ENCODE measurements at regions not wholly inside any gene's neighbourhood (a gene's known extent, or its start where the extent isn't known, plus 50 kb on each side); places are given as distances from the start of the nearest gene placed in this dataset.
"Not testable (repeated sequence)": the region's sequence is repeated elsewhere in the genome, so short reads cannot be mapped to it uniquely, and the experiment has no call there.

DNA sequence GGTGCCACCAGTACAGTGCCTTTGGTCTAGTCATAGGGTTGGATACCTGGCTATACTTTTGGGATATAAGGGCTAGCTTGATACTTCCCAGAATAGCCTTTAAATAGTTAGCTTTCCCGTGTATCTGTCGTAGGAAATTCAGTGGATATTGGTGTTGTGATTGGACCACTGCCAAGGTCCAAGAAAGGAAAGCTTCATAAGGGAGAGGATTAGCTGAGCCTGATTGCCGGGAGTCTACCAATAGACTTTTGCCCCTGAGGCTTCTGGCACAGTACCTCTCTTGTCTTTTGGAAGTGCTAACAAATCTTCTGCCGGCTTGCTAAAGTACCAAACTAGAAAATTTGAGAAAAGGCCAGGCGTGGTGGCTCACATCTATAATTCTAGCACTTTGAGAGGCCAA is 61.1 kb upstream of the XIST start:
- Mint-ChIP-seq H3K27ac (ENCODE audit: unreplicated experiment) (no peak overlapping the region), H3K27me3 (ENCODE audit: low read depth, unreplicated experiment) (no peaks in the 10 kb centered on the region), H3K4me1 (ENCODE audit: low read depth, unreplicated experiment) (peaks cover 25% of the 10 kb centered on the region), H3K36me3 (ENCODE audit: low read depth, unreplicated experiment) (no peaks in the 10 kb centered on the region), H3K9me3 (ENCODE audit: unreplicated experiment) (no peaks in the 10 kb centered on the region), H3K4me3 (ENCODE audit: unreplicated experiment) (no peak overlapping the region)
- Histone ChIP-seq H3K79me2 (ENCODE audit: insufficient read depth, low read length) (no peaks in the 10 kb centered on the region), H3K36me3 (ENCODE audit: insufficient read depth, low read length) (no peaks in the 10 kb centered on the region), H2AFZ (ENCODE audit: low read depth, low read length) (no peak overlapping the region), H3K27me3 (ENCODE audit: insufficient read depth, low read length) (no peaks in the 10 kb centered on the region), H3K9me3 (ENCODE audit: insufficient read depth, low read depth, low read length) (no peaks in the 10 kb centered on the region), H3K9ac (ENCODE audit: low read length) (no peak overlapping the region), H3K27ac (ENCODE audit: low read depth, low read length) (no peak overlapping the region), H3K4me2 (ENCODE audit: low read length) (peak overlapping the region; percentile 22), H3K4me1 (ENCODE audit: insufficient read depth, low read length) (peaks cover 23% of the 10 kb centered on the region), H4K20me1 (ENCODE audit: insufficient read depth, low read length) (no peaks in the 10 kb centered on the region), H3K4me3 (ENCODE audit: insufficient read depth, low read depth, low read length) (no peak overlapping the region)
- DNase-seq (ENCODE audit: low read depth) (peak; percentile 34), FAIRE-seq (peak; percentile 54)
- TF ChIP-seq, protein P1, sequence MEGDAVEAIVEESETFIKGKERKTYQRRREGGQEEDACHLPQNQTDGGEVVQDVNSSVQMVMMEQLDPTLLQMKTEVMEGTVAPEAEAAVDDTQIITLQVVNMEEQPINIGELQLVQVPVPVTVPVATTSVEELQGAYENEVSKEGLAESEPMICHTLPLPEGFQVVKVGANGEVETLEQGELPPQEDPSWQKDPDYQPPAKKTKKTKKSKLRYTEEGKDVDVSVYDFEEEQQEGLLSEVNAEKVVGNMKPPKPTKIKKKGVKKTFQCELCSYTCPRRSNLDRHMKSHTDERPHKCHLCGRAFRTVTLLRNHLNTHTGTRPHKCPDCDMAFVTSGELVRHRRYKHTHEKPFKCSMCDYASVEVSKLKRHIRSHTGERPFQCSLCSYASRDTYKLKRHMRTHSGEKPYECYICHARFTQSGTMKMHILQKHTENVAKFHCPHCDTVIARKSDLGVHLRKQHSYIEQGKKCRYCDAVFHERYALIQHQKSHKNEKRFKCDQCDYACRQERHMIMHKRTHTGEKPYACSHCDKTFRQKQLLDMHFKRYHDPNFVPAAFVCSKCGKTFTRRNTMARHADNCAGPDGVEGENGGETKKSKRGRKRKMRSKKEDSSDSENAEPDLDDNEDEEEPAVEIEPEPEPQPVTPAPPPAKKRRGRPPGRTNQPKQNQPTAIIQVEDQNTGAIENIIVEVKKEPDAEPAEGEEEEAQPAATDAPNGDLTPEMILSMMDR (IDR thresholded peaks at IDR 0.05; ENCODE audit: insufficient read depth, low read depth, low read length) = no peak
- TF ChIP-seq EZH2 (IDR thresholded peaks at IDR 0.05; ENCODE audit: insufficient read depth, low read length) = no peak

DNA sequence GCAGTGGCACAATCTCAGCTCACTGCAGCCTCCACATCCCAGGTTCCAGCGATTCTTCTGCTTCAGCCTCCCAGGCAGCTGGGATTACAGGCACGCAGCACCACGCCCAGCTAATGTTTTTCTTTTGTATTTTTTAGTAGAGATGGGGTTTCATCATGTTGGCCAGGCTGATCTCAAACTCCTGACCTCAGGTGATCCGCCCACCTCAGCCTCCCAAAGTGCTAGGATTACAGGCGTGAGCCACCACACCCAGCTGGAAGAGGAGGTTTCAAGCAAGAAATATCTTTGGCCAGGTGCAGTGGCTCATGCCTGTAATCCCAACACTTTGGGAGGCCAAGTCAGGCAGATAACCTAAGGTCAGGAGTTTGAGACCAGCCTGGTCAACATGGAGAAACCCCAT is 59.4 kb upstream of the XIST start:
- H3K4me3 Mint-ChIP-seq (ENCODE audit: unreplicated experiment); H3K27ac Mint-ChIP-seq (ENCODE audit: unreplicated experiment); H3K4me2 ChIP-seq (ENCODE audit: low read length); H3K4me3 ChIP-seq (ENCODE audit: insufficient read depth, low read depth, low read length); H3K36me3 ChIP-seq (ENCODE audit: insufficient read depth, low read length); H3K27me3 ChIP-seq (ENCODE audit: insufficient read depth, low read length); H3K9ac ChIP-seq (ENCODE audit: low read length); DNase-seq (ENCODE audit: low read depth); H3K27me3 Mint-ChIP-seq (ENCODE audit: low read depth, unreplicated experiment); H3K27ac ChIP-seq (ENCODE audit: low read depth, low read length); H3K9me3 Mint-ChIP-seq (ENCODE audit: unreplicated experiment); H3K9me3 ChIP-seq (ENCODE audit: insufficient read depth, low read depth, low read length); H4K20me1 ChIP-seq (ENCODE audit: insufficient read depth, low read length); H3K79me2 ChIP-seq (ENCODE audit: insufficient read depth, low read length); H2AFZ ChIP-seq (ENCODE audit: low read depth, low read length); FAIRE-seq; H3K36me3 Mint-ChIP-seq (ENCODE audit: low read depth, unreplicated experiment): not testable (repeated sequence)
- peaks cover 11% of the 10 kb centered on the region for H3K4me1 ChIP-seq (ENCODE audit: insufficient read depth, low read length)
- H3K4me1 Mint-ChIP-seq (ENCODE audit: low read depth, unreplicated experiment) = peaks cover 20% of the 10 kb centered on the region

DNA sequence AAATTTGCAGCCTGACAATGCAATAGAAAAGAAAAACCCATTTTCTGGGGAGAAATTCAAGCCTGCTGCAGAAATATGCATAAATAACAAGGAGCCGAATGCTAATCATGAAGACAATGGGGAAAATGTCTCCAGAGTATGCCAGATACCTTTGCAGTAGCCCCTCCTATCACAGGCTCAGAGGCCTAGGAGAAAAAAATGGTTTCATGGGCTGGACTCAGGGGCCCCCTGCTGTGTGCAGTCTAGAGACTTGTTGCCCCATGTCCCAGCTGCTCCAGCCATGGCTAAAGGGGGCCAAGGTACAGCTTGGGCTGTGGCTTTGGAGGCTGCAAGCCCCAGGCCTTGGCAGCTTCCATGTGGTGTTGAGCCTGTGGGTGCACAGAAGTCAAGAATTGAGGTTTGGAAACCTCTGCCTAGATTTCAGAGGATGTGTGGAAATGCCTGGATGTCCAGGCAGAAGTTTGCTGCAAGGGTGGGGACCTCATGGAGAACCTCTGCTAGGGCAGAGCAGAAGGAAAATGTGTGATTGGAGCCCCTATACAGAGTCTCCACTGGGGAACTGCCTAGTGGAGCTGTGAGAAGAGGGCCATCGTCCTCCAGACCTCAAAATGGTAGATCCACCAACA is 53.3 kb upstream of the XIST start:
- H3K79me2 ChIP-seq (ENCODE audit: insufficient read depth, low read length); H4K20me1 ChIP-seq (ENCODE audit: insufficient read depth, low read length); H2AFZ ChIP-seq (ENCODE audit: low read depth, low read length); H3K9me3 Mint-ChIP-seq (ENCODE audit: unreplicated experiment); H3K36me3 ChIP-seq (ENCODE audit: insufficient read depth, low read length); H3K27me3 ChIP-seq (ENCODE audit: insufficient read depth, low read length); DNase-seq (ENCODE audit: low read depth); H3K9ac ChIP-seq (ENCODE audit: low read length); H3K4me1 Mint-ChIP-seq (ENCODE audit: low read depth, unreplicated experiment); H3K27me3 Mint-ChIP-seq (ENCODE audit: low read depth, unreplicated experiment); H3K36me3 Mint-ChIP-seq (ENCODE audit: low read depth, unreplicated experiment); H3K27ac Mint-ChIP-seq (ENCODE audit: unreplicated experiment); H3K9me3 ChIP-seq (ENCODE audit: insufficient read depth, low read depth, low read length); H3K27ac ChIP-seq (ENCODE audit: low read depth, low read length); H3K4me2 ChIP-seq (ENCODE audit: low read length); H3K4me3 Mint-ChIP-seq (ENCODE audit: unreplicated experiment); H3K4me3 ChIP-seq (ENCODE audit: insufficient read depth, low read depth, low read length); H3K4me1 ChIP-seq (ENCODE audit: insufficient read depth, low read length); FAIRE-seq: not testable (repeated sequence)
